ENCODE measurements at regions not wholly inside any gene's neighbourhood (a gene's known extent, or its start where the extent isn't known, plus 50 kb on each side); places are given as distances from the start of the nearest gene placed in this dataset.

- TF ChIP-seq CTCF (conservative IDR thresholded peaks at IDR 0.05; ENCODE audit: low read length) (no peak), EZH2phosphoT487 (IDR thresholded peaks at IDR 0.05; ENCODE audit: borderline replicate concordance) (no peak)
Observed at GRCh38 chr2:43095533-43096295, 130.7 kb downstream of the ZFP36L2 start.

Measured in Loucy (cell line).